Upper lobe of right lung (tissue), 1 donor: ENCODE measurements at regions not wholly inside any gene's neighbourhood (a gene's known extent, or its start where the extent isn't known, plus 50 kb on each side); places are given as distances from the start of the nearest gene placed in this dataset.
A peak's percentile ranks its signal among the peaks of the same experiment; 100 is the strongest.

Experiments used
- ATAC-seq: fragments of 200-7000 bp; cut with Tn5 transposase; one replicate; pipeline ENCODE4 v1.9.1; 2020; ENCODE audit warnings: mild to moderate bottlenecking, moderate library complexity
- DNase-seq: peaks from one replicate; pipeline ENCODE4 v3.0.0-alpha.2; 2020
- H3K27ac ChIP-seq: fragments of 200-600 bp; one replicate; pipeline ENCODE4 v1.8.0; 2022
- H3K27me3 ChIP-seq: fragments of 200-600 bp; one replicate; pipeline ENCODE4 v1.8.0; 2022; ENCODE audit warnings: mild to moderate bottlenecking
- H3K36me3 ChIP-seq: fragments of 200-600 bp; one replicate; pipeline ENCODE4 v1.8.0; 2022
- H3K4me1 ChIP-seq: fragments of 200-600 bp; one replicate; pipeline ENCODE4 v1.8.0; 2022
- H3K4me3 ChIP-seq: fragments of 200-600 bp; one replicate; pipeline ENCODE4 v1.8.0; 2022; ENCODE audit warnings: mild to moderate bottlenecking
- H3K9me3 ChIP-seq: fragments of 200-600 bp; one replicate; pipeline ENCODE4 v1.8.0; 2022
- intact Hi-C: fragments of 100-400 bp; cut with DNase I; formaldehyde crosslinking; loops from one replicate; pipeline ENCODE4 v1.11.0; 2022
- TF ChIP-seq, protein P1 (sequence below): fragments of 200-600 bp; IDR thresholded peaks from one replicate; pipeline ENCODE4 v1.8.0; 2022; ENCODE audit warnings: antibody characterized with exemption
- donor health status: DM: no; HTN: yes; CAD: no; lungs with severe emphysema.

DNA sequence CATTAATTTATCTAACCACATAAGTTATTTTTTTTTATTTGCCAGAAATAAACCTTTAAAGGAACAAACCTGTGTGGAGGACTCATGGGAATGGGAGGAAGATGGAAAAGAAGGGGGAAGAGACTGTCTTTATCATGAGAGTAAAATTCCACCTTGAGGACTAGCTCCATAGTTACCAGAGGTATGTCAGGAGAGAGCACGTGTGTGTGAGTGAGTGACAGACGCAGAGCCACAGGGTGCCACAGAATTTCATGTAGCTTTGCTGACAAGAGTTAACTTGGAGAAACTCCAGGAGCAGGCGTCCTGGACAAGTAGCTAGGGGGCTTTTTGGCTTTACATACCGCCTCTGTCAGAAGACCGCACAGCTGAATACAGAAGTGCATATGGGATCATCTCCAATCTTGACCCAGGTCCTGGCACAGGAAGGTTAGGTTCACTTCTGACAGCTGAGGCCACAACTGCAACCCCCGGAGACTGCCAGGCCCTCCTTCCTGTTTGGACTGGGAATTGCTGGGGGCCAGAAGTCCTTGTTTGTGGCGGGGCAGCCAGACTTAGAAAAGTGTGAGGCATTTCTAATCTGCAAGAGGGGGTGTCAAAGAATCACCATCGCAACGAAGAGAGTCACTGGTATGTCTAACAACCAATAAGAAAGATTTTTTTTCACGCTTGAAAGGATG lies 197.8 kb upstream of the TPM1 start:
- no peak for DNase-seq
- Histone ChIP-seq H3K27me3 (no peaks in the 10 kb centered on the region), H3K27ac (no peak overlapping the region), H3K36me3 (no peaks in the 10 kb centered on the region), H3K4me1 (peaks cover 6% of the 10 kb centered on the region), H3K9me3 (no peaks in the 10 kb centered on the region), H3K4me3 (no peak overlapping the region)
- intact Hi-C loops = no loop called here
- TF ChIP-seq, protein P1, sequence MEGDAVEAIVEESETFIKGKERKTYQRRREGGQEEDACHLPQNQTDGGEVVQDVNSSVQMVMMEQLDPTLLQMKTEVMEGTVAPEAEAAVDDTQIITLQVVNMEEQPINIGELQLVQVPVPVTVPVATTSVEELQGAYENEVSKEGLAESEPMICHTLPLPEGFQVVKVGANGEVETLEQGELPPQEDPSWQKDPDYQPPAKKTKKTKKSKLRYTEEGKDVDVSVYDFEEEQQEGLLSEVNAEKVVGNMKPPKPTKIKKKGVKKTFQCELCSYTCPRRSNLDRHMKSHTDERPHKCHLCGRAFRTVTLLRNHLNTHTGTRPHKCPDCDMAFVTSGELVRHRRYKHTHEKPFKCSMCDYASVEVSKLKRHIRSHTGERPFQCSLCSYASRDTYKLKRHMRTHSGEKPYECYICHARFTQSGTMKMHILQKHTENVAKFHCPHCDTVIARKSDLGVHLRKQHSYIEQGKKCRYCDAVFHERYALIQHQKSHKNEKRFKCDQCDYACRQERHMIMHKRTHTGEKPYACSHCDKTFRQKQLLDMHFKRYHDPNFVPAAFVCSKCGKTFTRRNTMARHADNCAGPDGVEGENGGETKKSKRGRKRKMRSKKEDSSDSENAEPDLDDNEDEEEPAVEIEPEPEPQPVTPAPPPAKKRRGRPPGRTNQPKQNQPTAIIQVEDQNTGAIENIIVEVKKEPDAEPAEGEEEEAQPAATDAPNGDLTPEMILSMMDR = no peak
- ATAC-seq = no peak

DNA sequence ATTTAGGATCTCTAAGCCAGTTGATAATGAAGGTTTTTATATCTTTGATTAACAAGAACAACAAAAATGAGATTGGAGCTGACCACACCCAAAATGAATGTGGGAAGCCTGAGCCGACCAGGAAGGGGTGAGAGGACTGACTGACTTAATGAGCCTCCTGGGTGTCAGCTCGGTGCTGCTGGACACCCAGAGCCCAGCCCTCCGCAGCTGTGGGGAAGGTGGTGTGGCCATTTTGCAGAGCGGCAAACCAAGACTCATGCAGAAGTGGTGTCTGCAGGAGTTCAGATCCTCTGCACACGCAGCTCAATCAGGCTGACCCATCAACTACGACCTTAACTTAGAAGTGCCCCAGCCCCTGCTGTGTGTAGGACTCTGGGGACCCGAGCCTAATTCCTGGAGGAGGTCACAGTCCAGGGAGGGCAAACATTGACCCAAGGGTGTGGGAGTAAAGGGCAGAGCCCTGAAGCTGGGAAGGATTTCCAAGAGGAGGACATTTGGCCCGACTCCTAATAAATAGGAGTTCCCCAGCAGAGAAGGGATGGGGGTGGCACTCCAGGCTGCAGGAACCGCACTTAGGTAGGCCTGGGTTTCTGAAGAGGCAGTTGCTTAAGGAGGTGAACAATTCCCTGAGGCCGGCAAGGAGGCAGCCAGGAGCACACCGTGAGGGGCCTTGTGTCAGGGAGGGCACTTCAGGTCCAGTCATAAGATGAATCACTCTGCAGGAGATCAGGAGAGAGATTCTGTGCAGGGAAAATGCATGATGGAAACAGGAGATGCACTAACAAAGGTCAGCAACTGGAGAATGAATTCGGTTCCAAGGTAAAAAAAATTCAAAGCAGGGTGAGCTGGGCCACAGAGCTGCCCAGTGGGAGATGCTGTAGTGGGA lies 197.1 kb upstream of the TPM1 start:
- no peak for DNase-seq
- H3K9me3 ChIP-seq = no peaks in the 10 kb centered on the region
- no peaks in the 10 kb centered on the region for H3K36me3 ChIP-seq
- no peaks in the 10 kb centered on the region for H3K27me3 ChIP-seq
- no peak for ATAC-seq
- H3K27ac ChIP-seq = no peak overlapping the region
- peaks cover 6% of the 10 kb centered on the region for H3K4me1 ChIP-seq
- TF ChIP-seq, protein P1 = no peak
- intact Hi-C loops = no loop called here
- no peak overlapping the region for H3K4me3 ChIP-seq

DNA sequence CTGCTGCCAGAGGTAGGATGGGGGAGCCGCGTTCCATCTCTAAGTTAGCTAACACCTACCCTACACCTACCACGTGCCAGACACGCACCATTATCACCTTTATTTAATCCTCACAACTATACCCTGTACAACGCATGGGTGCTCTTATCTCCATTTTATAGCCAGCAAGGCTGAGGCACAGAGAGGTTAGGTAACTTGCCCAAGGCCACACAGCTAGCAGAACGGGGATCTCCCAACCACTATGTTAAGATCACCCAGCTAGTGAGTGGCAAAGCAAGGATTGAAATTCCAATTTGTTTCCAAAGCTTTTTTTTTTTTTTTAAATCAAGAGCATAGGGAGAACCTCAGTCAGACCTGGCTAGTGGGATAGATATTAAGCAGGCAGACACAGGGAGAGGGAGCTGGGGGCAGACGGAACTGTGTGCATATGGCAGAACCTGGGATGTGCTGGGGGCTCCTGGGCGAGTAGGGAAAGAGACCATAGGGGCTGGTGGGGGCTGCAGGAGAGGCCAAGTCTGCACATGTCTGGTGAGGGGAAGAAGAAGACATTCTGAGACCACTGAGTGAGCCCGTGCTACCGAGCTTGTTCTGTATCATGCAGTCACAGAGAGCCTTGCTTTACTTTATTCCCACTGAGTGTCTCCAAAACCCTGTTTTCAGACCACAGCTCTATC lies 196.3 kb upstream of the TPM1 start:
- Histone ChIP-seq H3K27ac (no peak overlapping the region), H3K9me3 (no peaks in the 10 kb centered on the region), H3K36me3 (no peaks in the 10 kb centered on the region), H3K27me3 (no peaks in the 10 kb centered on the region), H3K4me3 (no peak overlapping the region), H3K4me1 (peaks cover 6% of the 10 kb centered on the region)
- no peak for DNase-seq
- TF ChIP-seq, protein P1 = no peak
- intact Hi-C loops = no loop called here
- ATAC-seq = no peak

DNA sequence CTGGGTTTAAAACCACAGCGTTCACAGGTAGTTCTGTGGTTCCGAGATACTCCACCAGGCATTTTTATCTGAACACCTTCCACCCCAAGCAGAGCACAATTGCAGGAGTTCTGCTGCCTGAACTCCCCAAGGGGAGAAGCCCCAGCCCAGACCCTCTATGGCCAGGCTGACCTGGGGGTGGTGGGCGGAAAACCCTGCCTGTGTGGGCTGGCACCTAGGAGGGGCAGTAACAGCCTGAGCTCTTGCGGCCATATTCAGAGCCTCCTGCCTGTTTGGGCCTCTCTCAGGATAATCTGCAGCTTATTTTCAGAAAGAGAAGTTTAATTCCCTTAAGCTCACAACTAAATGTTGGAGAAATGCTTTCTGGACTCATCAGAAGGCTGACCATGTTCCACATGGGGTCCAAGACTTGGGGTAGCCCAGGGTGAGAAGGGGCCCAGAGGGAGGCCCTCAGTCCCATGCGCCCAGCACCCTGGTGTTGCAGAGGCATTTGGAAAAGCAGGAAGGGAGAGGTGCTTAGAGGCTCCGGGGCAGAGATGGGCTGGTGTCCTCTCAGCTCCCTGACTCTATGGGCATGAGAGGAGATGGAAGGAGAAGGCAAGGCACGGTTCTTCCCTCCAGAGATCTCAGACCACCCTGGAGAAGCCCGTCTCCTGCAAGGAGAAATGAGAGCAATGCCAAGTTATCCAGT lies 195.6 kb upstream of the TPM1 start:
- H3K27ac ChIP-seq = no peak overlapping the region
- peaks cover 6% of the 10 kb centered on the region for H3K4me1 ChIP-seq
- no peaks in the 10 kb centered on the region for H3K9me3 ChIP-seq
- intact Hi-C loops = no loop called here
- DNase-seq (no peak), ATAC-seq (no peak)
- H3K4me3 ChIP-seq = no peak overlapping the region
- no peaks in the 10 kb centered on the region for H3K27me3 ChIP-seq
- TF ChIP-seq, protein P1 = no peak
- no peaks in the 10 kb centered on the region for H3K36me3 ChIP-seq

DNA sequence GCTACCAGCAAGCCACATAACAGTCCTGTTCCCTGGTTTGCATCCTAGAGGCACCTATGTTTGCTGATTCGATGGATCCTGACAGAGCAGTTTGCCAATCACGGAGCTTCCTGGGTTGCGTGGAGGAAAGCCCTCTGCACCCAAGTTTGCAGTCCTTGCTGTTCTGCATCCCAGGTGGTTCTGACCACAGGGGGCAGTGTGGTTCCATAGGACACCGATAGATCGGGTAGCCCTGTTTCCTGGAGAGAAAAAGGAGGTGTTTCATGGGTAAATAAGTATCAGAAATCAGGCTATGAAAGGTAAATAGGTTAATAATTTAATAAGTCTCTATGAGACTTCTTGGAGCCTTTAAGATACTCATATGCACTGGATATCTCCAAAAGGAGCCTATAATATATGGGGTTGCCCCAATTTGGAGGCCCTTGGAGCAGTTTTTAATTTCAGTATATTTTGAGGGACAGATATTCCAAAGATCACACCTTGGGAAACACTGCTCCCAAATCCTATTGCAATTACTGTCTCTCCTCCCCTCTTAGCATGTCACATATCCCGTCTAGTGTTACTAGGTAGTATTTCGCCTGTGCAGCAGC lies 194.6 kb upstream of the TPM1 start:
- Histone ChIP-seq H3K36me3 (no peaks in the 10 kb centered on the region), H3K27ac (no peak overlapping the region), H3K4me3 (no peak overlapping the region), H3K9me3 (no peaks in the 10 kb centered on the region), H3K27me3 (no peaks in the 10 kb centered on the region), H3K4me1 (peaks cover 6% of the 10 kb centered on the region)
- intact Hi-C loops = no loop called here
- TF ChIP-seq, protein P1 = peak; percentile 60
- no peak for DNase-seq
- peak; percentile 67 for ATAC-seq
